ENCODE measurements at regions not wholly inside any gene's neighbourhood (a gene's known extent, or its start where the extent isn't known, plus 50 kb on each side); places are given as distances from the start of the nearest gene placed in this dataset.
"Not testable (repeated sequence)": the region's sequence is repeated elsewhere in the genome, so short reads cannot be mapped to it uniquely, and the experiment has no call there.

- TF ChIP-seq, protein P1, sequence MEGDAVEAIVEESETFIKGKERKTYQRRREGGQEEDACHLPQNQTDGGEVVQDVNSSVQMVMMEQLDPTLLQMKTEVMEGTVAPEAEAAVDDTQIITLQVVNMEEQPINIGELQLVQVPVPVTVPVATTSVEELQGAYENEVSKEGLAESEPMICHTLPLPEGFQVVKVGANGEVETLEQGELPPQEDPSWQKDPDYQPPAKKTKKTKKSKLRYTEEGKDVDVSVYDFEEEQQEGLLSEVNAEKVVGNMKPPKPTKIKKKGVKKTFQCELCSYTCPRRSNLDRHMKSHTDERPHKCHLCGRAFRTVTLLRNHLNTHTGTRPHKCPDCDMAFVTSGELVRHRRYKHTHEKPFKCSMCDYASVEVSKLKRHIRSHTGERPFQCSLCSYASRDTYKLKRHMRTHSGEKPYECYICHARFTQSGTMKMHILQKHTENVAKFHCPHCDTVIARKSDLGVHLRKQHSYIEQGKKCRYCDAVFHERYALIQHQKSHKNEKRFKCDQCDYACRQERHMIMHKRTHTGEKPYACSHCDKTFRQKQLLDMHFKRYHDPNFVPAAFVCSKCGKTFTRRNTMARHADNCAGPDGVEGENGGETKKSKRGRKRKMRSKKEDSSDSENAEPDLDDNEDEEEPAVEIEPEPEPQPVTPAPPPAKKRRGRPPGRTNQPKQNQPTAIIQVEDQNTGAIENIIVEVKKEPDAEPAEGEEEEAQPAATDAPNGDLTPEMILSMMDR (IDR thresholded peaks at IDR 0.05; ENCODE audit: low read depth, low read length, missing control alignments) = no peak
- no peak overlapping the region for H3K4me3 ChIP-seq (ENCODE audit: low read depth, low read length)
- DNase-seq (ENCODE audit: low read depth) = no peak
Measured at GRCh38 chr4:63226229-63226628, 1183.0 kb downstream of the TECRL start.

- DNase-seq (ENCODE audit: low read depth) = no peak
- TF ChIP-seq, protein P1 (IDR thresholded peaks at IDR 0.05; ENCODE audit: low read depth, low read length, missing control alignments) = no peak
Measured at GRCh38 chr4:63222466-63222865, 1186.8 kb downstream of the TECRL start.

GRCh38 chr4:63221477-63221876 lies 1187.8 kb downstream of the TECRL start:
- TF ChIP-seq, protein P1 (IDR thresholded peaks at IDR 0.05; ENCODE audit: low read depth, low read length, missing control alignments) = no peak
- no peak overlapping the region for H3K4me3 ChIP-seq (ENCODE audit: low read depth, low read length)

More at GRCh38 chr4:63222466-63222865, 1186.8 kb downstream of the TECRL start:
- H3K4me3 ChIP-seq (ENCODE audit: low read depth, low read length) = no peak overlapping the region

GRCh38 chr4:63218856-63219255 lies 1190.4 kb downstream of the TECRL start:
- no peak overlapping the region for H3K4me3 ChIP-seq (ENCODE audit: low read depth, low read length)
- TF ChIP-seq, protein P1 (IDR thresholded peaks at IDR 0.05; ENCODE audit: low read depth, low read length, missing control alignments) = no peak
- no peak for DNase-seq (ENCODE audit: low read depth)

More at GRCh38 chr4:63221477-63221876, 1187.8 kb downstream of the TECRL start:
- DNase-seq (ENCODE audit: low read depth) = no peak

GRCh38 chr4:63214076-63214475 lies 1195.2 kb downstream of the TECRL start:
- DNase-seq (ENCODE audit: low read depth) = no peak
- H3K4me3 ChIP-seq (ENCODE audit: low read depth, low read length) = no peak overlapping the region
- TF ChIP-seq, protein P1 (IDR thresholded peaks at IDR 0.05; ENCODE audit: low read depth, low read length, missing control alignments) = no peak

- DNase-seq (ENCODE audit: low read depth) = no peak
- no peak overlapping the region for H3K4me3 ChIP-seq (ENCODE audit: low read depth, low read length)
- TF ChIP-seq, protein P1 (IDR thresholded peaks at IDR 0.05; ENCODE audit: low read depth, low read length, missing control alignments) = no peak
Measured at GRCh38 chr4:63211776-63212479, 1197.3 kb downstream of the TECRL start.

DNA sequence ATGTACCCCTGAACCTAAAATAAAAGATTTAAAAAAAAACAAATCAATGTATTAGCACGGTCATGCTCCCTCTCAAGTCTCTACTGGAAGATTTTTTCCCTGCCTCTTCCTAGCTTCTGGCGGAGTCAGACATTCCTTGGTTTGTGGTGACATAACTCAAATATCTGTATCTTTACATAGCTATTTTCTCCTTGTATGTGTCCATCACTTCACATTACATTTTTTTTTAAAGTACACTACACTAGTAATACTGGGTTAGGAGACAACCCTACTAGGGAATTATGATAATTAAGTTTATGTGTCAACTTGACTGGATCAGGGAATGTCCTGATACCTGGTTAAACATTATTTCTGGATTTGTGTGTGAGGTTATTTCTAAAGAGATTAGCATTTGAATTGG lies 1197.9 kb downstream of the TECRL start:
- TF ChIP-seq, protein P1 (IDR thresholded peaks at IDR 0.05; ENCODE audit: low read depth, low read length, missing control alignments) = no peak
- no peak for DNase-seq (ENCODE audit: low read depth)
- H3K4me3 ChIP-seq (ENCODE audit: low read depth, low read length) = no peak overlapping the region

DNA sequence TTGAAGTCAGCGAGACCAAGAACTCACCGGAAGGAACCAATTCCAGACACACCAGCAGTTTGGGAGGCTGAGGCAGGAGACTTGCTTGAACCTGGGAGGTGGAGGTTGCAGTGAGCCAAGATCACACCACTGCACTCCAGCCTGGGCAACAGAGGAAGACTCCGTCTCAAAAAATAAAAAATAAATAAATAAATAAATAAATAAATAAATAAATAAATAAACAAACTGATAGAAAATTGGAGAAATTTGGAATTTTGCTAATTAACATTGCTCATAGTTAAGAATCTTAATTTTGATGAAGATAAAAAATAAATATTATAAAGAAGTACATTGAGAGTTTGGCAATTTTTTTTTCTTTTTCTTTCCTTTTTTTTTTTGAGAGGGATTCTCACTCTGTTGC lies 1216.2 kb downstream of the TECRL start:
- DNase-seq (ENCODE audit: low read depth); H3K4me3 ChIP-seq (ENCODE audit: low read depth, low read length): not testable (repeated sequence)

Data from GM12864 (cell line).